Muscle layer of duodenum (tissue), 2 donors: ENCODE measurements at regions not wholly inside any gene's neighbourhood (a gene's known extent, or its start where the extent isn't known, plus 50 kb on each side); places are given as distances from the start of the nearest gene placed in this dataset.

ENCODE experiments used
- H3K27ac ChIP-seq: one replicate; pipeline ENCODE4 v1.7.0; 2013; ENCODE audit warnings: mild to moderate bottlenecking, low read length
- H3K27me3 ChIP-seq: one replicate; pipeline ENCODE4 v1.7.0; 2013; ENCODE audit warnings: low read depth, mild to moderate bottlenecking, control low read depth, low read length
- H3K36me3 ChIP-seq, 2 donors: one replicate each; pipeline ENCODE4 v1.7.0; 2013; ENCODE audit warnings: low read length in 2 of 2, control low read depth in 1 of 2, mild to moderate bottlenecking in 1 of 2; ENCODE audit not compliant: insufficient read depth in 2 of 2, control insufficient read depth in 1 of 2
- H3K4me1 ChIP-seq, 2 donors: one replicate each; pipeline ENCODE4 v1.7.0; 2013; ENCODE audit warnings: low read length in 2 of 2, mild to moderate bottlenecking in 2 of 2, control low read depth in 1 of 2, moderate library complexity in 1 of 2; ENCODE audit not compliant: insufficient read depth in 2 of 2, control insufficient read depth in 1 of 2
- H3K4me3 ChIP-seq, 2 donors: one replicate each; pipeline ENCODE4 v1.7.0; 2013; ENCODE audit warnings: low read length in 2 of 2, low read depth in 1 of 2, mild to moderate bottlenecking in 1 of 2
- H3K9me3 ChIP-seq, 2 donors: one replicate each; pipeline ENCODE4 v1.7.0; 2013; ENCODE audit warnings: low read length in 2 of 2, control low read depth in 1 of 2, mild to moderate bottlenecking in 1 of 2; ENCODE audit not compliant: control insufficient read depth in 1 of 2
- donor health status: healthy.

DNA sequence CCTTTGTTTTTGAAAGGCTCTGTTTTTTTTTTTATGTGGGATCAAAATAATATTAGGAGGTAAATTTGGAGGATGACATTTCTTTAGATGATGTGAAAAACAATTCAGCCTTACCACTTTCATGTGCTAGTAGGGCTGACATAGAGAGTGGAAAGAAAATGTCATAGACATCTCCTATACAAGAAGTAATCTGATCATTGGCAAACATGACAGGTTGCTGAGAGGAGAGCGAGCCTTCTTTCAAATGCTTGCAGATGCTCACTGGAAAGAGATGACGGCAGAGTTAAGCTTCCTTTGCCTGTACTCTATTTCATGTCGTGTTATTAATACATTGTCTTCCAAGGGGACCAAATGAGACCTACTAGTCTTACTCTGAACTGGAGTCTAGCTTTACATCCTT, 160.1 kb upstream of the DAP start:
- no peaks in the 10 kb centered on the region for H3K9me3 ChIP-seq
- H3K27ac ChIP-seq, result no peak overlapping the region
- H3K4me1 ChIP-seq, result no peaks in the 10 kb centered on the region
- no peak overlapping the region for H3K4me3 ChIP-seq
- no peaks in the 10 kb centered on the region for H3K36me3 ChIP-seq
- no peaks in the 10 kb centered on the region for H3K27me3 ChIP-seq

DNA sequence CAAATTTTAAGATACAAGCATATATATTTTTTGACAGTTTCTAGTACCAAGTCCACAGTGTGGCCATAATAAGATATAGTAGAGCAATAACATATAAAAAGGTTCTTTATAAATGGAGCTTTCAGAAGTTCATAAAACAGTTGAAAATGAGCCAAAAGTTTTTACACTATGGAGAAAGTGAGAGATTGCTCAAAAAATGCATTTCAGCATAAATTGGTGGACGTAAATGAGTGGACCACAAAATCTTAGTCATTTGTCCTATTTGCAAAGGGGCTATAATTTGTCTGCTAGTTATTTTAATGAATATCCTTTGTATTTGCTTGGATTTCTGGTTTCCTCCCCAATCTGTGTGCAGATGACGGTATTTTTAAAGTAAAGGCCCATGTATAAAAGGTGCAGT, 159.4 kb upstream of the DAP start:
- Histone ChIP-seq H3K36me3 (no peaks in the 10 kb centered on the region), H3K27ac (no peak overlapping the region), H3K9me3 (no peaks in the 10 kb centered on the region), H3K27me3 (no peaks in the 10 kb centered on the region), H3K4me1 (no peaks in the 10 kb centered on the region), H3K4me3 (no peak overlapping the region)

DNA sequence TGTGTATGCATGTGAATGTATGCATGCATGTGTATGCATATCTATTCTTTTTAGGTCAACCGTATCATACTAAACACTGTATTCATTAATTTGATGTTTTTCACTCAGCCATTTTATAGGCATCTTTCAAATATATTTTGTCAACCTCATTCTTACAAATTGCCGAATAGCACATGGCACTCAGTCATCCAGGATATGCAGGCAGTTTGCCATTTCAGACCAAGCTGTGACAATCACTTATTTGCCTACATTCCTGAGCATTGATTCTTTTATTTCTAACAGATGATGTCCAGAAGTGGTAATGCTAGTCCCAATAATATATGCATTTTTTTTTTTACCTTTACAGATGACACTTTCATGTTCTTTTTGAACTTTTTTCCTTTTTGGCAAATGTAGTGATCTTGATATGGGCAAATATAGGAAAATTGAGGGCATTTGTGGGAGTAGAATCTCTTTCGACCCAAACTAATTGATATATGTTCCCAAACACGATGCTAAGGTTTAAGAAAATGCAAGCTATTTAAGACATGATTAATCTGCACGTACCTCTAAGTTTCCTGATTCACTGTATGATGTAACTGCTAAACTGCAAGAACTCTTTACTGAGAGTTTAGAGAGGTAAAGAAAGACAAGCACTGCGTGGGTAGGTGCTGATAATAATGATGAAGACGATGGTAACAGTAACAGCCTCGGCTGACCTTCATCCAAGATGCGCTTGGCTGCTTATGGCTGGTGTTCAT, 153.9 kb upstream of the DAP start:
- H3K36me3 ChIP-seq, result no peaks in the 10 kb centered on the region
- no peaks in the 10 kb centered on the region for H3K4me1 ChIP-seq
- no peaks in the 10 kb centered on the region for H3K9me3 ChIP-seq
- H3K4me3 ChIP-seq, result no peak overlapping the region
- no peaks in the 10 kb centered on the region for H3K27me3 ChIP-seq
- no peak overlapping the region for H3K27ac ChIP-seq

- no peak overlapping the region for H3K27ac ChIP-seq
- no peaks in the 10 kb centered on the region for H3K36me3 ChIP-seq
- no peaks in the 10 kb centered on the region for H3K27me3 ChIP-seq
- H3K9me3 ChIP-seq, result no peaks in the 10 kb centered on the region
- H3K4me1 ChIP-seq, result no peaks in the 10 kb centered on the region
- no peak overlapping the region for H3K4me3 ChIP-seq
Observed at GRCh38 chr5:10913841-10914240, 152.8 kb upstream of the DAP start.

DNA sequence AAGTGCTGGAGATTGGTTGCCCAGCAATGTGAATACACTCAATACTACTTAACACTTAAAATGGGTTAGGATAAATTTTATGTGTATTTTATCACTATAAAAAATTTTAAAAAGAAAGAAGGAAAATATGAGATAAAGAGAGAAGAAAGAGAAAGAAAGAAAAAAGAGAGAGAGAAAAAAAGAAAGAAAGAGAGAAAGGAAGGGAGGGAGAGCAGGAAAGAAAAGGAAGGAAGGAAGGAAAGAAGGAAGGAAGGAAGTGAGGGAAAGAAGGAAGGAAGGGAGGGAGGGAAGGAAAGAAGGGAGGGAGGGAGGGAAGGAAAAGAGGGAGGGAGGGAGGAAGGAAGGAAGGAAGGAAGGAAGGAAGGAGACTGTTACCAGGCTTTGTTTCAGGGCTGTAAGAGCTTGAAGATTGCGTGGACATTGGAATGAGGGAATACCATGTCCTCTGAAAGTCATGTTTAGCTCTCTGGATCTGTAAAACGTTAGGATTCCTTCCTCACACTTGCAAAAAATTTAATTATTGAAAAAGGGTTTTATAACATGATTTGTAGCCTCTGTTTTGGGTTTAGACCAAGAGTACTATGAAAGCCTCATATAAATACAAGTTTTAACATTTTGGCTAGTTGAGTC, 152.3 kb upstream of the DAP start:
- Histone ChIP-seq H3K27me3 (no peaks in the 10 kb centered on the region), H3K36me3 (no peaks in the 10 kb centered on the region), H3K4me3 (no peak overlapping the region), H3K9me3 (no peaks in the 10 kb centered on the region), H3K4me1 (no peaks in the 10 kb centered on the region), H3K27ac (no peak overlapping the region)

GRCh38 chr5:10912435-10912834, 151.4 kb upstream of the DAP start:
- Histone ChIP-seq H3K27ac (no peak overlapping the region), H3K9me3 (no peaks in the 10 kb centered on the region), H3K4me1 (no peaks in the 10 kb centered on the region), H3K4me3 (no peak overlapping the region), H3K27me3 (no peaks in the 10 kb centered on the region), H3K36me3 (no peaks in the 10 kb centered on the region)

- Histone ChIP-seq H3K27ac (no peak overlapping the region), H3K4me3 (no peak overlapping the region), H3K4me1 (no peaks in the 10 kb centered on the region), H3K36me3 (no peaks in the 10 kb centered on the region), H3K9me3 (no peaks in the 10 kb centered on the region), H3K27me3 (no peaks in the 10 kb centered on the region)
Observed at GRCh38 chr5:10910261-10910660, 149.2 kb upstream of the DAP start.

DNA sequence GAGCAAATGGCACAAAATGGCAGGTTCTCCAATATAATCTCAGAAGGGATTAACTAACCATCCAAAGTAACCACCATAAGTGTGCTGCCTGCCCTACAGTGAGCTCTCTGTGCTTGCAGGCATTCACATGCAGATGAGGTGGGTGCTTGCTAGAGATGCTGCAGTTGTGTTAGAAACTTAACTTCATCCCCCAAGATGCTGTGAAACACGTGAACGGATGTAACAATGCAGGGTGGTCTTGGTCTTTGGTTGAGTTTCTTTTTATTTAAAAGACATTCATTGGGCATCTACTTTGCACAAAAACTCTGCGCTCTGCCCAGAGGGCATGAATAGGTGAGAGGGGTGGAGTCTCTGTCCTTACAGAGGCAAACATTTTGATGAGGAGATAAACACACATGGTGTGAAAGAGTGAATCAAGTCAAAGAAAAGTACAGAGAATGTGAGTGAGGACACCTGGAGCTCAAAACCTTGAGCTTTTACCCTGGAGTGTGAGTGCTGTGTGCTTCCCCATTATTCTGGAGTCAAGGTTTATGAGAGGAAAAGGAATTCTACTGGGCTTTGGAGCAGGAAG, 143.9 kb upstream of the DAP start:
- Histone ChIP-seq H3K36me3 (no peaks in the 10 kb centered on the region), H3K4me3 (no peak overlapping the region), H3K27me3 (no peaks in the 10 kb centered on the region), H3K4me1 (no peaks in the 10 kb centered on the region), H3K9me3 (no peaks in the 10 kb centered on the region), H3K27ac (no peak overlapping the region)

DNA sequence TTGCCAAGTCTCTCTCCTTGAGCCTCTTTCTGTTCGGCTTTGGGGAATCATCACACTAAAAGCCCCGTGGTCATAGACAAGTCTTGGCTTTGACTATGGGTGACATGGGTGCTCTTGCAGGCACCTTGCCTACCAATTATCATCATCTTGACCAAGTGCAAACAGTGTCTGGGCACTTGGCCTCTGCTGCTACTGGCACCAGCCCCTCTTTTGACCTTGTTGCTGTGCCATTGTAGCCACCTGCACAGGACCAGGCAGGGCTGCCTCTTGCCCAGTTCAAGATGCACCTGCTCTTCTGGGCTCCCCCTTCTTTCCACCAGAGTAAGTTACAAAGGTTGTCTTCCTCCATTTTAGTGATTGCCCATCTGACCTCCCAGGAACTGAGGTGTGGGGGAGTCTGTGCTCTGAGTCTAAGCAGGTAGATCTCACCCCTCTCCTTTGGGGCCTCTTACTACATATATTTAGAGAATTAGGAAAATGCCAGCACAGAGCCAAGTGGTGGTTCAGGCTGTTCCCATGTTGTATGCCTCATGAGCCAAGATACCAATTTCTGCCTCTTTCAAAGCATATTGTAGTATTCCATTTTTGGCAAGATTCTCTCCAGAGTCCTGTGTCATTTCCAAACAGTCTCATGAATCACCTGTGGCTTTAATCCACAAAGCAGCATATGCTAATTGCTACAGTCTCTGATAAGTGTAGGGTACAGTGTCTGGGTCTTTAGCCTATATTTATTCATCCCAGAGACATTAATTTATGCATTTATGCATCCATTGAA, 142.9 kb upstream of the DAP start:
- Histone ChIP-seq H3K27me3 (no peaks in the 10 kb centered on the region), H3K4me3 (no peak overlapping the region), H3K4me1 (no peaks in the 10 kb centered on the region), H3K27ac (no peak overlapping the region), H3K9me3 (no peaks in the 10 kb centered on the region), H3K36me3 (no peaks in the 10 kb centered on the region)

DNA sequence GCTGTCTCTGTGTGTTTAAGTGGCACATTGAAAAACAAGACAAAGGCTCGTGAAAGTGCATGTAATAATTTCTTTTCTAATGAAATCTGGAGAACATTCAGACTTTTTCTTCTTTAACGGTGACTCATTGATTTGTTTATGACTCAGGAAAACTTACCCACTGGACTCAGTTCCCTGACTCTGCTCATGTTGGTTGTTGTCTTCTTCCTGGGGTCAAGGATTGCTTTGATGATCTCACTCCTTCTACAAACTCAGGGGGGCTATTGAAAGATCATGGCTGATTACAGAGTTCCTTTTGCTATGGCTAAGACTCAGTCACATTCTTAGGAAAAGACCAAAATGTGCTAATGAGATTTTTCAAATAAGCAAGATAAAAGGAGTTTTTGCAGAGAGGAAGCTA, 141.1 kb upstream of the DAP start:
- Histone ChIP-seq H3K27ac (no peak overlapping the region), H3K9me3 (no peaks in the 10 kb centered on the region), H3K4me1 (no peaks in the 10 kb centered on the region), H3K27me3 (no peaks in the 10 kb centered on the region), H3K4me3 (no peak overlapping the region), H3K36me3 (no peaks in the 10 kb centered on the region)

GRCh38 chr5:10898514-10898913, 137.5 kb upstream of the DAP start:
- Histone ChIP-seq H3K4me3 (no peak overlapping the region), H3K27ac (no peak overlapping the region), H3K36me3 (no peaks in the 10 kb centered on the region), H3K9me3 (no peaks in the 10 kb centered on the region), H3K4me1 (no peaks in the 10 kb centered on the region), H3K27me3 (no peaks in the 10 kb centered on the region)
